Body of pancreas (tissue), 4 donors: ENCODE measurements at regions not wholly inside any gene's neighbourhood (a gene's known extent, or its start where the extent isn't known, plus 50 kb on each side); places are given as distances from the start of the nearest gene placed in this dataset.

ENCODE experiments used
- ATAC-seq: fragments of 150-250 bp; one replicate; pipeline ENCODE4 v1.9.1; 2016
- DNase-seq, 4 donors: peaks; one replicate each; pipeline ENCODE4 v3.0.0-alpha.2; 2019
- H3K27ac ChIP-seq, 4 donors: fragments of 200-600 bp; sonication (generic); 1 replicate in 3 of 4; 2 replicates in 1 of 4; pipeline versions ENCODE4 v1.5.1 to v1.6.1; 2016 to 2019; ENCODE audit warnings: mild to moderate bottlenecking in 1 of 4, mixed read lengths in 1 of 4, moderate library complexity in 1 of 4
- H3K27me3 ChIP-seq, 2 donors: fragments of 200-600 bp; sonication (generic); one replicate each; pipeline ENCODE4 v1.6.0; 2016; ENCODE audit warnings: mild to moderate bottlenecking in 1 of 2
- H3K36me3 ChIP-seq, 2 donors: fragments of 200-600 bp; sonication (generic); replicated peaks in 1 of 2; 2 replicates each; pipeline ENCODE4 v1.5.1; 2016; ENCODE audit warnings: low read depth in 2 of 2; ENCODE audit not compliant: insufficient read depth in 1 of 2
- H3K4me1 ChIP-seq: fragments of 200-600 bp; sonication (generic); one replicate; pipeline ENCODE4 v1.6.0; 2016
- H3K4me3 ChIP-seq, 2 donors: fragments of 200-600 bp; sonication (generic); 1 replicate in 1 of 2; 2 replicates in 1 of 2; pipeline ENCODE4 v1.5.1; 2016 to 2019
- H3K9me3 ChIP-seq, 3 donors: fragments of 200-600 bp; sonication (generic); 1 replicate in 2 of 3; 2 replicates in 1 of 3; pipeline ENCODE4 v1.5.1; 2016
- CTCF ChIP-seq, 7 experiments: fragments of 450-650 bp in 4 of 7; fragments of 200-600 bp in 3 of 7; sonication (generic) in 3 of 7; IDR thresholded peaks; one replicate each; pipeline ENCODE4 v1.5.1; 2016 to 2019; ENCODE audit warnings: antibody characterized with exemption in 7 of 7
- POLR2A ChIP-seq, 3 donors: fragments of 450-650 bp; IDR thresholded peaks; one replicate each; pipeline ENCODE4 v1.6.1; 2016; ENCODE audit warnings: antibody characterized with exemption in 3 of 3, mild to moderate bottlenecking in 2 of 3
- WGBS, 2 donors: methylation state at CpG; one replicate each; pipeline ENCODE4 v1.1.5; 2017; 5-methylcytosine and 5-hydroxymethylcytosine counted together
- intact Hi-C: fragments of 100-400 bp; cut with DNase I; formaldehyde crosslinking; loops from one replicate; pipeline ENCODE4 v1.15.1; 2023

- ATAC-seq: no peak
- TF ChIP-seq CTCF (IDR thresholded peaks at IDR 0.05) (no peak), POLR2A (IDR thresholded peaks at IDR 0.05) (no peak)
- Histone ChIP-seq H3K9me3 (no peaks in the 10 kb centered on the region), H3K27ac (no peak overlapping the region), H3K4me3 (no peak overlapping the region), H3K4me1 (no peaks in the 10 kb centered on the region), H3K36me3 (no peaks in the 10 kb centered on the region), H3K27me3 (no peaks in the 10 kb centered on the region)
- no peak for DNase-seq
- WGBS, 2 donors: 53 to 55% methylated on average over 7 to 8 of the region's 8 CpGs
- intact Hi-C loops: no loop called here
These were observed 212.2 kb downstream of the KIF26A start for GRCh38 chr14:104350463-104351185.

GRCh38 chr14:104351849-104352492 is 213.6 kb downstream of the KIF26A start:
- 86 to 92% methylated on average over 11 of the region's 11 CpGs for WGBS, 2 donors

GRCh38 chr14:104352493-104353220 is 214.3 kb downstream of the KIF26A start:
- WGBS, 2 donors: 78 to 91% methylated on average over 13 of the region's 13 CpGs
- TF ChIP-seq POLR2A (IDR thresholded peaks at IDR 0.05) (no peak), CTCF (IDR thresholded peaks at IDR 0.05) (no peak)
- no peaks in the 10 kb centered on the region for H3K27me3 ChIP-seq
- intact Hi-C loops: no loop called here
- H3K4me1 ChIP-seq: no peaks in the 10 kb centered on the region
- H3K9me3 ChIP-seq: no peaks in the 10 kb centered on the region
- no peak for DNase-seq
- H3K36me3 ChIP-seq: no peaks in the 10 kb centered on the region
- H3K27ac ChIP-seq: no peak overlapping the region
- H3K4me3 ChIP-seq: no peak overlapping the region
- ATAC-seq: no peak

More at GRCh38 chr14:104351849-104352492, 213.6 kb downstream of the KIF26A start:
- ATAC-seq (no peak), DNase-seq (no peak)
- no peaks in the 10 kb centered on the region for H3K9me3 ChIP-seq
- H3K27ac ChIP-seq: no peak overlapping the region
- H3K36me3 ChIP-seq: no peaks in the 10 kb centered on the region
- no peaks in the 10 kb centered on the region for H3K27me3 ChIP-seq
- H3K4me1 ChIP-seq: no peaks in the 10 kb centered on the region
- intact Hi-C loops: no loop called here
- TF ChIP-seq CTCF (IDR thresholded peaks at IDR 0.05): no peak
- TF ChIP-seq POLR2A (IDR thresholded peaks at IDR 0.05): no peak
- H3K4me3 ChIP-seq: no peak overlapping the region

GRCh38 chr14:104353221-104353920 is 215.0 kb downstream of the KIF26A start:
- ATAC-seq (no peak), DNase-seq (peak in 1 of 4 donors; percentile 2)
- H3K36me3 ChIP-seq: no peaks in the 10 kb centered on the region
- no peaks in the 10 kb centered on the region for H3K9me3 ChIP-seq
- no peak overlapping the region for H3K4me3 ChIP-seq
- no peaks in the 10 kb centered on the region for H3K27me3 ChIP-seq
- H3K27ac ChIP-seq: no peak overlapping the region
- no peak for TF ChIP-seq POLR2A (IDR thresholded peaks at IDR 0.05)
- TF ChIP-seq CTCF (IDR thresholded peaks at IDR 0.05): no peak
- WGBS, 2 donors: 71 to 90% methylated on average over 11 to 14 of the region's 14 CpGs
- no peaks in the 10 kb centered on the region for H3K4me1 ChIP-seq
- intact Hi-C loops: no loop called here
